Small intestine (tissue), 7 donors: ENCODE measurements at regions not wholly inside any gene's neighbourhood (a gene's known extent, or its start where the extent isn't known, plus 50 kb on each side); places are given as distances from the start of the nearest gene placed in this dataset.

Source experiments
- DNase-seq, 2 donors: peaks; one replicate each; pipeline versions ENCODE4 v3.0.0 to v3.0.0-alpha.2; 2013
- FAIRE-seq: peaks from 2 replicates; lab custom pipeline; 2012; peaks lifted over from hg19 to GRCh38; lab: Jason Lieb, UNC
- H3K27ac ChIP-seq, 3 donors: one replicate each; pipeline ENCODE4 v1.5.1; 2013; ENCODE audit warnings: low read length in 2 of 3, mild to moderate bottlenecking in 2 of 3, control low read depth in 1 of 3, inconsistent platforms in 1 of 3, low read depth in 1 of 3, moderate library complexity in 1 of 3
- H3K27me3 ChIP-seq, 3 donors: one replicate each; pipeline ENCODE4 v1.6.1; 2013; ENCODE audit warnings: low read length in 3 of 3, inconsistent platforms in 1 of 3; ENCODE audit not compliant: control insufficient read depth in 3 of 3, insufficient read depth in 3 of 3
- H3K36me3 ChIP-seq, 3 donors: one replicate each; pipeline ENCODE4 v1.6.1; 2013; ENCODE audit warnings: low read length in 3 of 3, inconsistent platforms in 1 of 3, low read depth in 1 of 3, mild to moderate bottlenecking in 1 of 3, moderate library complexity in 1 of 3; ENCODE audit not compliant: control insufficient read depth in 3 of 3, insufficient read depth in 2 of 3
- H3K4me1 ChIP-seq, 3 donors: one replicate each; pipeline ENCODE4 v1.6.1; 2013; ENCODE audit warnings: low read length in 2 of 3, inconsistent platforms in 1 of 3, low read depth in 1 of 3, mild to moderate bottlenecking in 1 of 3, moderate library complexity in 1 of 3; ENCODE audit not compliant: control insufficient read depth in 3 of 3, insufficient read depth in 2 of 3
- H3K4me3 ChIP-seq, 3 donors: one replicate each; pipeline ENCODE4 v1.5.1; 2013; ENCODE audit warnings: low read length in 3 of 3, control low read depth in 1 of 3, inconsistent platforms in 1 of 3, low read depth in 1 of 3, mild to moderate bottlenecking in 1 of 3, moderate library complexity in 1 of 3
- H3K9me3 ChIP-seq, 2 donors: one replicate each; pipeline ENCODE4 v1.6.1; 2013; ENCODE audit warnings: low read depth in 1 of 2, low read length in 1 of 2; ENCODE audit not compliant: control insufficient read depth in 2 of 2, insufficient read depth in 1 of 2
- WGBS, 3 donors: extraction: QIAGEN DNeasy Blood & Tissue Kit; methylation state at CpG; one replicate each; pipeline ENCODE4 v1.1.7; 2013; 5-methylcytosine and 5-hydroxymethylcytosine counted together
- donor health status: healthy with polysubstance abuse.
- donor health status: control.
- donor health status: control.
- donor health status: Bipolar disorder and iron deficiency.
- donor health status: healthy.

DNA sequence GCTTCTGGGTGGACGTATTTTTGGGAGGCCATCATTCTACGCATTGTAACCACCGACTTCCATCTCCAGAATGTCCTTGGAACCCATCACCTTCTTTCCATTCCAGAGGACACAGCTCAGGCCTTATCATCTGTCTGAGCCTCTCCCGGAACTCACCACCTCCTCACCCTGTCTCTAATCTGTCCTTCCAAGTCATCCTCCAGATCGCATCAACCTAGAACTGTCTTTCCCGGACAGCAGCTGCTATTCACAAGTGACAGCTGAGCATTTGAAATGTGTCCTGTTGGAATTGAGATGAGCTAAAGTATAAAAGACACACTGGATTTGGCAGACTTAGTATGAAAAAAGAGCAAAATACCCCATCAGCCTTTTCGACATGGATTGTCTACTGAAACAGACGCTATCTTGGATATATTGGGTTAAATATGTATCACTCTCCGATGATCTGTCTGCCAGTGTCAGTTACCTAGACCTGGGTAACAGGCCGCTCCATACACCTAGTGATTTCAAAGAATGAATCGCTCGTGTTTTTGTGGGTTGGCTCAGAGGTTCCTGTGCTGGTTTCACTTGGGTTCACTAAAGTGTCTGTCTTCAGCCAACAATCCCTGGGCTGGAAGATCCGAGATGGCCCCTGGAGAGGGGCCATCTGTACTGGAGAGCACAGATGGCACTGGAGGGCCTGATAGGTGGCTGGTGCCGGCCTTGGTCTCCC lies 104.4 kb upstream of the RFLNA start:
- 94 to 95% (median 94%) methylated on average over 14 of the region's 14 CpGs for WGBS, 3 donors
- Histone ChIP-seq H3K4me3 (no peak overlapping the region), H3K27ac (no peak overlapping the region), H3K9me3 (peaks cover 0 to 5% of the 10 kb centered on the region in 2 donors), H3K4me1 (peaks cover 0 to 44% (median 0%) of the 10 kb centered on the region in 3 donors), H3K27me3 (no peaks in the 10 kb centered on the region), H3K36me3 (no peaks in the 10 kb centered on the region)
- no peak for FAIRE-seq
- DNase-seq, result no peak

DNA sequence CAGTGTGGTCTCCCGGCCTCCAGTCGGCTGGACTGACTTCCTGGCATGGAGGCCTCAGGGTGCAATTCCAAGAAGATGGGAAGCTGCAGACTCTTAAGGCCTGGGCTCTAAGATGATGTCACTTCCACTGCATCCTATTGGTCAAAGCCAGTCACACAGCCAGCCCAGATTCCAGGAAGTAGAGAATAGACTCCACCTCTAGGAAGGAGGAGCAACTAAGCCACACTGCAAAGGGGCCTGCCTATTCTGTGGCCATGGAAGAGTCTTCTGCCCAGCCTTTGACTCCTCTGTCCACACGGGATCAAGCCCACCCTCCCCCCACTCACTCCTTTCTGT lies 103.9 kb upstream of the RFLNA start:
- DNase-seq, result peak; percentile 21 to 42
- 87 to 97% (median 93%) methylated on average over 3 of the region's 3 CpGs for WGBS, 3 donors
- Histone ChIP-seq H3K4me3 (no peak overlapping the region), H3K27ac (no peak overlapping the region), H3K9me3 (peaks cover 0 to 6% of the 10 kb centered on the region in 2 donors), H3K27me3 (no peaks in the 10 kb centered on the region), H3K4me1 (peaks cover 0 to 42% (median 0%) of the 10 kb centered on the region in 3 donors), H3K36me3 (no peaks in the 10 kb centered on the region)
- FAIRE-seq, result no peak

DNA sequence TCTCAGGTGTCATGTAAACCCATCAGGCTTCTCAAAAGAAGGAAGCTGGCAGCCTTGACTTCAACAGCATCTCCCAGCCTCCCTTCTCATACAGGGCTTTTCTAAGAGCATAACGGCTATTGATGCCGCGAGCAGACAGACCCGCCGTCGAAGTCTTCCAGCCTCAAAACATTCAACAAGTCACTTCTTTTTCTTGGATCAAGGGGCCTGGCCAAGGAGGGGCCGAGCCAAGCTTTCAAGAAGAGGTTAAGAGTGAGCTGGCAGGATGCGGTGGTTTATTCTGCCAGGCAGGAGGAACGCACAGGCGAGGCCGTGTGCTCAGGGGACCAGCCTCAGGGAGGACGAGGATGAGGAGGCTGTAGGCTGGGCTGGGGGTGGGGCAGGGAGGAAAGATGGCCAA lies 102.9 kb upstream of the RFLNA start:
- 87 to 94% (median 87%) methylated on average over 12 of the region's 12 CpGs for WGBS, 3 donors

DNA sequence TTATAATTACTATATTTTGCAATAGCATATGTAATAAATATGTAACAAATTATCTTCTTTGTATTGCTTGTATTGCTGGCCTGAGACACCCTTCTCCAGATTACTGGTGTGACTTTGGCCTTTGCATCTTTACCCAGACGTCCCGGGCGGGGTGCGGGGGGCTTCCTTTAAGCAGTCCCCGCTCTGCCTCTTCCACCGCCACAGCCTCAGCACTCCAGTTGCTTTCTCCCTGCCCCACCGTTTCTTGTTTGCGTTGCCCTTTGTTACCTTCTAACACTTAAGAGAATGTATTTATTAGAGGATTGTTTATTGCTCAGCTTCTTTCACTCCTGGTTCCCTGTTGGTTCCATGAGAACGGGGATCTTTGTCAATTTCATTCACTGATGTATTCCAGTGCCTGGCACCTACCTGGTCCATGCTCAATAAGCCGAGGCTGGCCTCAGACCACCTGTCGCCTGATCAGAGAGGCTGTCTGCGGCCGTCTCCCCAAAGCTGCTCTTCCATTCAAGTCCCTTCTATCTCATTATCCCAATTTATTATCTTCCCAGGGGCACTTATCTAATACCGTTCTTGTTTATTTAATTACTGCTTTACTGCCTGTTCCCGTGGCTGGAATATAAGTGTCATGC lies 100.5 kb upstream of the RFLNA start:
- WGBS, 3 donors, result 14 to 57% (median 35%) methylated on average over 15 of the region's 15 CpGs
- FAIRE-seq (no peak), DNase-seq (peak; percentile 21 to 63)
- peaks cover 2 to 24% of the 10 kb centered on the region in 2 donors for H3K9me3 ChIP-seq
- no peaks in the 10 kb centered on the region for H3K27me3 ChIP-seq
- H3K27ac ChIP-seq, result peak overlapping the region in 1 of 3 donors; percentile 1
- H3K4me1 ChIP-seq, result peaks cover 0 to 20% (median 0%) of the 10 kb centered on the region in 3 donors
- no peak overlapping the region for H3K4me3 ChIP-seq
- H3K36me3 ChIP-seq, result no peaks in the 10 kb centered on the region

More for the DNA sequence above, 102.9 kb upstream of the RFLNA start:
- H3K27ac ChIP-seq, result no peak overlapping the region
- H3K36me3 ChIP-seq, result no peaks in the 10 kb centered on the region
- H3K4me3 ChIP-seq, result no peak overlapping the region
- FAIRE-seq, result no peak
- no peak for DNase-seq
- no peaks in the 10 kb centered on the region for H3K27me3 ChIP-seq
- peaks cover 2 to 15% of the 10 kb centered on the region in 2 donors for H3K9me3 ChIP-seq
- H3K4me1 ChIP-seq, result peaks cover 0 to 34% (median 0%) of the 10 kb centered on the region in 3 donors

DNA sequence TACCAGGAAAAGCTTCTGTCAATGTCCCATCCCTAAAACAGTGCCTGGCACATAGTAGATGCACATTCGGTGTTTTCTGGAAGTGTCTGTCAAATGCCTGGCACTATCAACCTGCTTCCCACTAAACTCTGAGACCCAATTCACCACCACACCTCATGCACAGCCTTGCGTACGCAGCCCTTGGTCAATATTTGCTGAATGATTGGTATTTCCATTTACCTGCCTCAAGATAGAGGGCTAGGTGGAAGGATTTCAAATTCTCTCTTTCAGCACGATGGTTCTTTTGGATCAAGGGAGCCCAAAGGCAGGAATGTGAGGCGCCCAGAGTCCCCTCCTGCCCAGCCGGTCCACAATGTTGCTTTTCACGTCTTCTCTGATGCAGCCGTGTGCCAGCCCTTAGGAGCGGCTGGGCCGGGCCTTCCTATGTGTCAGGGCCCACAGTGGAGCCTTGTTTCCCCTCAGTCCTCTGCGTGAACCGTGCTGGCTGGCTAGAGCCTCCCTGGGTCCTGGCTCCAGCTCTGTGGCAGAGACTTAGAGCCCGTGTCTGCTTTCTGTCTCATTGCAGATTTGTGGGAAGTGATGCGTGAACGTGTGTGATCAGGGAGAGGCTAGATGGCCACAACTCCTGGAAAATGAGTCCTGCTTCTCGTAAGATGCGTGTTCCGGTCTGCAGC lies 99.9 kb upstream of the RFLNA start:
- DNase-seq (peak; percentile 38 to 50), FAIRE-seq (no peak)
- WGBS, 3 donors, result 72 to 81% (median 81%) methylated on average over 18 of the region's 18 CpGs
- H3K27me3 ChIP-seq, result no peaks in the 10 kb centered on the region
- H3K4me3 ChIP-seq, result no peak overlapping the region
- H3K4me1 ChIP-seq, result peaks cover 0 to 19% (median 0%) of the 10 kb centered on the region in 3 donors
- H3K27ac ChIP-seq, result peak overlapping the region in 1 of 3 donors; percentile 14
- peaks cover 2 to 24% of the 10 kb centered on the region in 2 donors for H3K9me3 ChIP-seq
- no peaks in the 10 kb centered on the region for H3K36me3 ChIP-seq

DNA sequence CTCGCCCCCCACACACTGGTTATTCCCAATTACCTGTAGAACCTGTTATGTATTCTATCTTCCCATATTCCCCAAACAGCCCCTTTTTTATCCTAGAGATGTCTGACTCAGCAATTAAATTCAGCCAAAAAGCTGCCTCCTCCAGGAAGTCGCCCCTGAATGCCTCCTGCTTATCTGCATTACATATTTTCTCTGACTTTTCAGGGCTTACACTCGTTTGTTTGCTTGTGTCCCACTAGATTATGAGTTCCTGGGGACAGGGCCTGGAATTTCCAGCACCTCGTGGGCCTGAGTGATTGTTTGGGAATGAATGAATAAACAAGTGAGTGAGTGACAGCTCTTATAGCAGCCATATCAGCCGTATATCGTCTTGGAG lies 99.3 kb upstream of the RFLNA start:
- Histone ChIP-seq H3K27ac (no peak overlapping the region), H3K36me3 (no peaks in the 10 kb centered on the region), H3K4me3 (no peak overlapping the region), H3K27me3 (no peaks in the 10 kb centered on the region), H3K9me3 (peaks cover 2 to 24% of the 10 kb centered on the region in 2 donors), H3K4me1 (peaks cover 0 to 19% (median 0%) of the 10 kb centered on the region in 3 donors)
- DNase-seq, result no peak
- 70 to 74% (median 71%) methylated on average over 6 of the region's 6 CpGs for WGBS, 3 donors
- no peak for FAIRE-seq

DNA sequence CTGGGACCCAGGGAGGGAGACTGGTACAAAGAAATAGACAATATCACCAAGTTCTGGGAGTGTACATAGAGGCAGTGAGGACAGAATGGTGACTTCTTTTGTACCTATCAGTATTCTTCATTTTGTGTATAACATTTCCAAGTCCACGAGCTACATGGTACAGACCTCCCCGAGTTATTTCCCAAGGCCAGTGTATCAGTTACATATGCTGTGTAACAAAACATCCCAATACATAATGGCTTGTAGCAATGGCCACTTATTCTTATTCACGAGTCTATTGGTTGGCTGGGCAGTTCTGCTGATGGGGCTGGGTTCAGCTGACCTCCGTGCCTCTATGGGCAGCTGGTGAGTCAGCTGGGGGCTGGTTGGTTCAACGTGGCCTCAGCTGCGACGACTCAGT lies 98.7 kb upstream of the RFLNA start:
- no peak for FAIRE-seq
- H3K4me1 ChIP-seq, result peaks cover 0 to 19% (median 0%) of the 10 kb centered on the region in 3 donors
- H3K4me3 ChIP-seq, result no peak overlapping the region
- H3K9me3 ChIP-seq, result peaks cover 2 to 24% of the 10 kb centered on the region in 2 donors
- 88 to 94% (median 92%) methylated on average over 7 of the region's 7 CpGs for WGBS, 3 donors
- H3K27ac ChIP-seq, result no peak overlapping the region
- no peak for DNase-seq
- no peaks in the 10 kb centered on the region for H3K27me3 ChIP-seq
- no peaks in the 10 kb centered on the region for H3K36me3 ChIP-seq

DNA sequence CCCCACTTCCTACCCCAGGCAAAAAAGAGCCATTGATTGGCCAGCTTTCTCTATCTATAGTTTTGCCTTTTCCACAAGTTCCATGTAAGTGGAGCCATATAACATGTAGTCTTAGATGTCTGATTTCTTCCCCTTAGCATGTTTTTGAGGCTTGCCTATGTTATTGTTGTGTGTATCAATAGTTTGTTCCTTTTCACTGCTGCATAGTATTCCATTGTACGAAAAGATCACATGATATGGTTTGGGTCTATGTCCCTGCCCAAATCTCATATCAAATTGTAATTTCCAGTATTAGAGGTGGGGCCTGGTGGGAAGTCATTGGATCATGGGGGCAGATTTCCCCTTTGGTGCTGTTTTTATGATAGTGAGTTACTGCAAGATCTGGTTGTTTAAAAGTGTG lies 93.6 kb upstream of the RFLNA start:
- DNase-seq (no peak), FAIRE-seq (no peak)
- Histone ChIP-seq H3K36me3 (no peaks in the 10 kb centered on the region), H3K4me3 (no peak overlapping the region), H3K27me3 (no peaks in the 10 kb centered on the region), H3K9me3 (peaks cover 2 to 15% of the 10 kb centered on the region in 2 donors), H3K27ac (no peak overlapping the region), H3K4me1 (no peaks in the 10 kb centered on the region)
- WGBS, 3 donors, result 96 to 100% (median 97%) methylated on average over 1 of the region's 1 CpG
